Activated T-cell treated with anti-CD3 and anti-CD28 coated beads for 48 hours (primary cell): ENCODE measurements at regions not wholly inside any gene's neighbourhood (a gene's known extent, or its start where the extent isn't known, plus 50 kb on each side); places are given as distances from the start of the nearest gene placed in this dataset.

Source experiments
- DNase-seq: peaks from one replicate; pipeline ENCODE4 v3.0.0-alpha.2; 2020; ENCODE audit warnings: low read depth

DNA sequence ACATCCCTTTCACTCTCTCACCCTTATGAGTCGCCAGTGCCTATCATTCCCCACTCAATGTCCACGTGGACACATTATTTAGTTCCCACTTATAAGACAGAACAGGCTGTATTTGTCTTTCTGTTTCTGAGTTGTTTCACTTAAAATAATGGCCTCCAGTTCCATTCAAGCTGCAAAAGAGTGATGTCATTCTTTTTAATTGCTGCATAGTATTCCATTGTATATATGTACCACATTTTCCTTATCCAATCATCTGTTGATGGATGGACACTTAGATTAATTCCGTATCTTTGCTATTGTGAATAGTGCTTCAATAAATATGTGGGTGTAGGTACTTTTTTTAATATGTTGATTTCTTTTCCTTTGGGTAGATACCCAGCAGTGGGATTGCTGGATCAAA, 79.1 kb downstream of the ZNF365 start:
- DNase-seq, result no peak

DNA sequence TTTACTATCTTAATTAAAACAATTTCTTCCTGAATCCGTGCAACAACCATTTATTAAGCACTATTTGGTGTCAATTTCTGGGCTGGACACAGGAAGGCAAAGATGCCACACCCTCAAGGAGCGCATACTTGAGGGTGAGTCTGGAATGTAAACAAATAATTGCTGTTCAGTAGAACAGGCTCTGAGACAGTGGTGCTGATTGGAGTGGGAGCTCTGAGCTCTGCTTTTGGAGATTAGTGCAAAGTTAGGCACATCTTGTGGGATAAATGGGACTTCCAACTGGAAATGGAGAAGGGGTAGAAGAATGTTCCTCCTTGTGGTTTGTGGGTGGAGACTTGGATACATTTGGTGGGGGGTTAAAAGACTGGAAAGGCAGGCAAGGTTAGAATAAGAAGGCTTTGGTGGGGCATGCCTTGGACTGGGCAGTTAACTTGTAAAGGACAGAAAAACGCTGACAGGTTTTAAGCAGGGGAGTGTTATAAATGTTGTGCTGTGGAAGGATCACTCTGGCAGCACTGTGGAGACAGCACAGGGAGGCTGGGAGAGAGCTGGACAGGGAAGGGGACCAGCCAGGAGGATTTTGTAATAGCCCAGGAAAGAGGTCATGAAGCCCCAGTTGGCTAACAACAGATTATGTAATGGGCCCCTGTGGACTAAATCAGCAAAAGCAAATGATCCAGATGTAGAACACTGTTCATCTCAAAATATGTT, 80.7 kb downstream of the ZNF365 start:
- DNase-seq, result no peak

DNA sequence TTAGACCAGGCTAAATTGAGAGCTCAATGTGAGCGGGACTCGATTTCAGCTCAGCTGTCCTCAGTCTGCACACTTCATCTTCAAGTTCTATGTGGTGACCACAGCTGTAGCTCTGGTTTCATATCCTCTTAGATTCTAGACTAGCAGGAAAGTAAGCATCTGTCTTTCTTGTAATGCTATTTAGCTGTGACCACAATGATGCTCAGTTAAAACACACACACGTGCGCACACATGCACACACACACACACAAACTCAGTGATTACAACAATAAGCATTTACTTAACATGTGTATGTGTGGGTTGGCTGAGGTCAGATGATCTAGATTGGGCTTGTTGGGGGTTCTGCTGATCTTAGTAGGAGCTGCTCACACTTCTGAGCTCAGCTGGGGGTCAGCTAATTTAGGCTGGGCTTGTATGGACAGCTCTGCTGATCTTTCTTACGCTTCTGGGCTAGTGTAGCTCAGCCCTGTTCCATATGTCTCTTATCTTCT, 82.5 kb downstream of the ZNF365 start:
- no peak for DNase-seq

DNA sequence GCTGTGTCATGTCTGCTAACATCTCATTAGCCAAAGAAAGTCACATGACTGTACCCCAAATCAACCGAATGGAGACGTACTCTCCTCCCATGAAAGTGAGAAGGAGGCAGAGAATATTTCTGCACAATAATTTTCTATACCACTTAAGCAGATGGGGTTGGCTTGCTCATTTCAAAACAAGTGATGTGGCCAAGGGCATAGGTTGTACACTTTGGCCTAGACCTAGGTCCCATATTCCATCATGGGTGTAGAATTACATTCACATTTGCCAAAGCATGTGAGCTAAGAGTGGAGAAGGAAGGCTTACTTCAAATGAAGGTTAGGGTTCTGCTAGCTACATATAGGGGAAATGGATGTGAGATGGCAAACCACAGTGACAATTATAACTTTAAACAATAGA, 83.0 kb downstream of the ZNF365 start:
- DNase-seq, result no peak

DNA sequence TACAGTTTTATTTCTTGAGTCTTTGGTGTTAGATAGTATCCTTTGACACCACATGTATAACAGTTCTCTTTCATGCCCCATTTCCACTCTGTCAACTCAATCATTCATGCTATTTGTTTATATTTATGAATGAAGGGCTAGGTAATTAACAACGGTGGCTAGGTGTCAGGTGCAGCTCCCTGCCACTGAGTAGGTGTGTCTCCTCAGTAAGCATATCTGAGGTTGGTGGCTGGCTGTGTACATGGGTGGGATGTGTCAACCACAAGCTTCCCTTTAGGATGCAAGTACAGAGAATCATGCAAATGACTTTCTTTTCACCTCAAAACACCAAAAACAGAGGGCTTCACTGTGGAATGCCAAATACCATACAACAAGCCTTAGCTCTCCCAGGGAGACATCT, 83.4 kb downstream of the ZNF365 start:
- no peak for DNase-seq

DNA sequence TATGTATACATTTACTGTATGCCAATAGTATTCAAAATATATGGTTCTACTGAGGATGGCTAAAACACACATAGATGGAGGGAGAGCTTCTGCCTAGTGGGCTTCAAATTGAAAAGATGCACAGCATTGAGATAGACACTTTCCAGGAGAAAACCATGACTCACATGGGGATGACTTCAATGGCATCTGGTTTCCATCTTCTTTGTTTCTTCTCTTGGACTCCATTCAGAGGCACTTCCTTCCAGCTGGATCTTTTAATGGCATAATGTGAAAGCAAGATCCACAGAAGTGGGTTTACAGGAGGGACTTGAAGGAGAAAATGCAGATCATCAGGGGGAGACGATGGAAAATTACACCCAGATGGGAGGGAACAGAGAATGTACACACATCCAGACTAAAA, 84.9 kb downstream of the ZNF365 start:
- DNase-seq, result no peak

DNA sequence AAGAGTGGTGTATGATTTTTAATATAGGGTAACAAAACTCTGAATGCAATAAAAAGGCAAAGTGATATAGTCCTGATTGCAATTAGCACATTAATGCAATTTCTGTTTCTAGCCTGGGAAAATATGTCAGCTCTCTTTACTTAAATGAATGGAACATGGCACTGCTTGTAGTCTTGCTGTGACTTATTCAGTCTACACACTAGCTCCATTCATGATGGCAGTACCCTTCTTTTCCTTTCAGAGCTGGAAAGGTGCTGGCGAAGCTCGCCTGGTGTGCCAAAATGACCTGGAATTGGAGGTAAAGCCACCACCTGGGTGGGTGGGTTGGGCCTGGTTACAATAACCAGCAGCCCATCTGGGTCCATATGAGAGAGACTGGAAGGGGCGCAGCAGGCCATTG, 85.3 kb downstream of the ZNF365 start:
- DNase-seq, result no peak

DNA sequence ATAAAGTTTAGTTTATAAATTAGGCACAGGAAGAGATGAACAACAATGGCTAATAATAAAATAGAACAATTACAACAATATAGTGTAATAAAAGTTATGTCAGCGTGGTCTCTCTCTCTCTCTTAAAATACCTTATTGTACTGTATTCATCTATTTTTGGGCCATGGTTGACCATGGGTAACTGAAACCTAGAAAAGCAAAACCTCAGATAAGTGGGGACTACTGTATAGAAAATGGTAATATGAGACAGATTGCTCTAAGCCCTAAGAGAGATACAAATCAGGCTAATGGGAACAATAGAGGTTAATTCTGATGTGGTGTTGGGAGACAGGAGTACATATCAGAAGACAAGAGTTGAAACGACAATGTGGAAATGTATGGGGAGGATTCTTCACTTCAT, 86.2 kb downstream of the ZNF365 start:
- DNase-seq, result no peak

DNA sequence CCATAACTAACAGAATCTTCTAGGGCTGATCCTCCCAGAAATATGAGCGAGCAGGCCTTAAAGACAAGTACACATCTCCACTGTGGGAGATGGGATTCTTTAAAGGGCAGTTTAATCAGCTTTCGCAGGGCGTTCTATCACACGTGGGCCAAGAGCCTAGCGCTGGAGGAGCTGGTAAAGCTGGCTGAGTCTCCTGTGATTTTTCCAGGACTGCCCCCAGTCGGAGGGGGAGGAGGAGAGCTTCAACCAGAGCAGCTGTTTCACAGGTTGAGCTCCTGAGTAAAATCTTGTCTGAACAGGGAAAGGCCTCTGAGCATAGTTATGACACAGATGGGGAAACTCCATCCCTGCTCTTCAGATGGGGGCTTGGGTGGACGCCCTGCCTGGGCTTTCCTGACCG, 87.0 kb downstream of the ZNF365 start:
- DNase-seq, result no peak

DNA sequence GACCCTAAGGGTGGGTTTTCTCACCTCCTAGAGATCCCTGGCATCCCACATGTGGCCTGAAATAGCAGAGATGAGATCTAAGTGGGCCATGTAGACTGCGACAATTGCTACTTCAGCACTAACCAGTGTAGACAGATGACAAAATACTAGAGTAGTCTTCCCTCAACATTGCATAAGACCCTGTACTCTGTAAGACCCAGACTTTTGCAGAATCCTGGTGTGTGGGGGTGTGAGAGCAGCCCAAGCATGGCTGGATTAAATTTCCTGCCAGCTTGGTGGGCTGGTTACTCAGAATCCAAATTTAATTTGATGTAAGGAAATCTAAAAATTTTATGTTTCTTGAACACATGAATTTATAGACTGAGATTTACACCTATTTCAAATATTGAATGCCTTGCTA, 88.3 kb downstream of the ZNF365 start:
- DNase-seq, result no peak

DNA sequence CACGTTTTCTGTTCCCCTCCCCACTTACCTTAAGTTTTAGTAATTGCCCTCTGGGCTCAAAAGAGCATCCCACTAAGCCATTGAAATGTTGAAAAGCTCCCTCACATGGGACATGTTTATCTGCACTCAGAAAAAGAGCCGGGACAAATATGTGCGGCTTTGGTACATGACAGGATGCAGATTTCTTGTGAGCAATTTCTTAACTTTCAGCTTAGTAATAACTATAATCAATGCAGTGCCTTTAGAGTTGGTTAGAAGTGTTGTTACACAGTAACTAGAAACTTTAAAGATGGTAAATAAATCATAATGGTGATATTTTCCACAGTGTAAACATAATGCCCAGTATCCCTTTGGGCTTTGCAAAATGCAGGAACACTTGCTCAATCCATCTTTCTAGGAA, 89.2 kb downstream of the ZNF365 start:
- DNase-seq, result no peak

DNA sequence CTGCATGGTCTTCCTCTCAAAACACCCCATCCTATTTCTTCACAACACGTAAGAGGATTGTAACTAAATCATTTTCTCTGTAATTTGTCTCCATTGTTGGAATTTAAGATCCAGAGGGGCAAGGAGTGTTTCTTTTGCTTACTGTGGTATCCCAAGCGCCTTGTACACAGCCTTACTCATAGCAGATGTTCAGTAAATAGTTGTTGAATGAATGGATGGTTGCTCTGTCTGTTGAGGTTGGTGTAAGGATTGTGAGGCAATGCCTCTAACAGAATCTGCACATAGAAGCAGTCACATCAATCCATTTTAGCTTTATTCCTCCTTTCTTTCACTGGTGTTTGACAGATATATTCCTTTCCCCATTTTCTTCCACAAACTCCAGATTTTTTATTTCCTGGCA, 90.1 kb downstream of the ZNF365 start:
- no peak for DNase-seq

DNA sequence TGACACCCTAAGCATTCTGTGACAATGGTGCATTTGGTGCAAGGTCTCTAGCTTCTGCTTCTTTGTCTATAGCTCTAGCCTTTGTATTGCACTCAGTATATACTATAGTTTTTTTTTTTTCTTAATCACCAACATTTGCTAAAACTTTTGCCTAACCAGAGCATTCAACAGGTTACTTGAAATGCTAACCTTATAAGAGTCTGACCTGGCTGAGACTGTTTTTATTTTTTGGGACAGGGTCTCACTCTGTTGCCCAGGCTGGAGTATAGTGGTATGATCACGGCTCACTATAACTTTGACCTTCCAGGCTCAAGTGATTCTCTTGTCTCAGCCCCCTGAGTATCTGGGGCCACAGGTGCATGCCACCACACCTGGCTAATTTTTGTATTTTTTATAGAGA, 92.4 kb downstream of the ZNF365 start:
- no peak for DNase-seq

DNA sequence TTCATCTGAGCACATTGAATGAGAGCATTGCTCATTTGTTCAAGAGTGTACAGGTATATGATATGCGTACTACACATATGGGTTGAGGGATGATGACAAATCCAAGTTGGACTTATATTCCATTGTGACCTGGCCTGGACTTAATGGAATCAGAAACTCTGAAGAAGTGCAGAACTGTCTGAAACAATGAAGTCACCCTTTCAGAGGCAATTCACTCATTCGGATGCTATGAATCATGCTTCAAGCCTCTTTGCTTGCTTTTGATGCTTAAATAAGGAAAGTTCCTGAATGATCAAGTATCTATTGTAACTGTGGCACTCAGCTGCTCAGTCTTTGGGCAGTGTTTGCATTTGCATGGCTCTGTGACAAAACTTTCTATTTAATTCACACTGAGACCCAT, 93.4 kb downstream of the ZNF365 start:
- no peak for DNase-seq

DNA sequence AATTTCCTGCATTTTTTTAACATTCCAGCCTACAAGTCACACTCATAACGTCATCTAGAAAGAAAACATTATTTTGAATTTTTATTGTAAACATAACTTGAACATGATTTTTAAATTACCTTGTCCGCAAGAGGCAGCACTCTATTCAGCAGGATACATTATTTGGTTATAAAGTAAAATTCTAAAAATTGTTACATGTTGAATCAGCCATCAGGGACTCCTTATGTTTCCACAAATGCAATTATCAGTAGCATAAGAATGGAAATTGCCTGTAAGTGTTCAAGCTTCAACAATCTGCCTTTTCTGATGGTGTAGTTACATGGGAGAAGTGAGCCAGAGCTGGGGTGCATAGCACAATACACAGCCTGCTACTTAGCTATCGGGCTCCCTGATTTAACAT, 97.5 kb downstream of the ZNF365 start:
- DNase-seq, result no peak

DNA sequence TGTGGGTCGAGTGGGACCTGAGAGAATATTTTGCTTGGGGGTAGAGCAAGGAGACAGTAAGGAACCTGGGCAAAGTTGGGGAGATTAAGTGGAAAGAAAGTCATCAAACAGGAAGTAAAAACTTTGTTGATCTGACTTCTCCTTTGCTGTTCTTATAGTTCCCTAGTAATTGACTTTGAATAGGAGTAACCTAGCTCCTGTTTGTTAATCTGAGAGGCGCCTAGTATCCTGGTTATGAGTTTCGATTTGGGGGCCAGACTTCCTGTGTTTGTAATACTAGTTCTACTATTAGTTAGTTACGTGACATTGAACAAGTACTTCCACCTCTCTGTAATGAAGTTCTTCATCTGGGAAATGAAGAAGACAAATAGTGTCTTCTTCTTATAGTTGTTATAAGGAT, 99.1 kb downstream of the ZNF365 start:
- no peak for DNase-seq

DNA sequence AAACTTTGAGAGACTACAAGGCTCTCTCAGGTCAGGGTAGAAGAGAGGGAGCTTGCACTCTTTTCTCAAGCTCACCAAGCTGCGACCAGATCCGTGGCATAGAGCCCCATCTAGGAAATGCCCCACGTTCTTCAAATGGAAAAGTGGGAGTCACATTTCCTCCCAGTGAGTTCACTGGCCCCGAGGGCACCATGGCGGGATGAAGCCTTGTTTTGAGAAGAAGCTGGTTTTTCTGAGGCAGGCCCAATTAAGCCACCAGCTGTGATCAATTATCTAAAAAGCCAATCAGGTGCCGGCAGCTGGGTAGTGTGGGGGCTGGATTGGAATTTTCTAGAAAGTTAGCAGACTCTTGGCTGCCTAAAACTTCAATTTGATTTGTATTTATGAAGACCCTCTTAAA, 101.4 kb downstream of the ZNF365 start:
- no peak for DNase-seq

DNA sequence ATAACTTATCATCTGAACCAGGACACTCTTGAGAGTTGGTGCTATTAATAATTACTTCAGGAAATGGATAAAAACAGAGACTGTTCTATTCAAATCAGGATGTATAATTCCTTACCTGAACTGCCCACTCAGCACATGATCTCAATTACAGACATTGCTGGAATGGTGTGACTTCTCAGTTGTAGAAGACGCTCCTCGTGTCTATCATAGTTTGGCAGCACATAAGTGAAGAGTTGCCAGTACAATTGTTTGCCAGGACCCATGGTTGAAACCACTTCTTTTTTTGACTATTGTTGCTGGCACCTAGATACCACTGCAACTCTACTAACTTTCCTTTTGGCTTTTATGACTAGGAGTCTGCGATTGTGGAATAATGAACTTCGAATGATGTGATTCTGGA, 105.4 kb downstream of the ZNF365 start:
- no peak for DNase-seq

DNA sequence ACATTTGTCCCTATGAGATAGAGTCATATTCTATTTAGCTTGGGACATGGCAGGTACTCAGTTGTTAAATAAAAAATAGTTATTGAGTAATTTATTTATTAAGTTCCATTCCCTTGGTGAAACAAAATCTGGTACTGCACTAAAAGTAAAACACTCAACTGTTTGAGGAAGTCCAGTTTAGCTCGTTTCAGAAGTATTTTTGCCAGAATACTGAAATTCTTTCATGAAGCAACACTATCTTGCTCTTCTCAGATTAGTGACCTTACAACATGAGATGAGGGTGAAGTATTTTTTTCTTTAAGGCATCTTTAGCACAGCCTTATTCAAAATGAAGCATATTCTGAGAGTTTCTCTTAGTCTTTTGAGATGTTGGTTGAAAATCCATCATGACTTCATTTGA, 106.0 kb downstream of the ZNF365 start:
- DNase-seq, result no peak

DNA sequence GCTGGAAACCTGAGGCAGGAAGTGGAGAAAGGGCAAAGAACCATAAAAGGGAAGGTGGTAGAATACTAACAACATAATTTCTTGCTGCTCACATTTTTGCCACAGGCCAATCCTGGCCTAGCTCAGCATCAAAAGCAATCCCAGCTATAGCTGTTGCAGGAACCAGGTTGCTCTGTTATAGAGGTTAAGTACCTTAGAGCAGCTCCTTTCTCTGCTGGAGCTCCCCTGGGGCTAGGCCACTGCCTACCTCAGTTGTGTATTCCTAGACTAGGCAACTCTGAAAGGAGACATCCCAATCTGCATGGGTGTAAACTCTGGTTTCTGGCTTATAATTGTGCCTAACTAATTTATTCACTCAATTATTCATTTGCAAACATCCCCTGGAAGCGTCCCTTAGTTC, 108.4 kb downstream of the ZNF365 start:
- DNase-seq, result no peak

DNA sequence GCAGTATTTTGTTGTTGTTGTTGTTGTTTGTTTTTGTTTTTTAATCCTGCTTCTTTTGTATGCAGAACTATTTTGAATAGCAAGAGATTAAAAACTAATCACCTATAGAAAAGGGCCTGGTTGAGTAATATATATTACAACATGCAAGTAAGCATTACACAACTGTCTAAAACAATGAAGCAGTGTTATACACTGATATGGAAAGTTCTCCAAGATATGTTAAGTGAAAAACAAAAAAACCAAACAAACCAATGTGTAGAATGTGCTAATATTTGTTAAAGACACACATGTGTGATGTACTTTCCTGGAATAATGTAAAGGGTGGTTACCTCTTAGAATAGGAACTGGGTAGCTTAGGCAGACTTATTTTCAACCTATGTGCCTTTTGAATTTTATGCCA, 117.4 kb downstream of the ZNF365 start:
- no peak for DNase-seq

DNA sequence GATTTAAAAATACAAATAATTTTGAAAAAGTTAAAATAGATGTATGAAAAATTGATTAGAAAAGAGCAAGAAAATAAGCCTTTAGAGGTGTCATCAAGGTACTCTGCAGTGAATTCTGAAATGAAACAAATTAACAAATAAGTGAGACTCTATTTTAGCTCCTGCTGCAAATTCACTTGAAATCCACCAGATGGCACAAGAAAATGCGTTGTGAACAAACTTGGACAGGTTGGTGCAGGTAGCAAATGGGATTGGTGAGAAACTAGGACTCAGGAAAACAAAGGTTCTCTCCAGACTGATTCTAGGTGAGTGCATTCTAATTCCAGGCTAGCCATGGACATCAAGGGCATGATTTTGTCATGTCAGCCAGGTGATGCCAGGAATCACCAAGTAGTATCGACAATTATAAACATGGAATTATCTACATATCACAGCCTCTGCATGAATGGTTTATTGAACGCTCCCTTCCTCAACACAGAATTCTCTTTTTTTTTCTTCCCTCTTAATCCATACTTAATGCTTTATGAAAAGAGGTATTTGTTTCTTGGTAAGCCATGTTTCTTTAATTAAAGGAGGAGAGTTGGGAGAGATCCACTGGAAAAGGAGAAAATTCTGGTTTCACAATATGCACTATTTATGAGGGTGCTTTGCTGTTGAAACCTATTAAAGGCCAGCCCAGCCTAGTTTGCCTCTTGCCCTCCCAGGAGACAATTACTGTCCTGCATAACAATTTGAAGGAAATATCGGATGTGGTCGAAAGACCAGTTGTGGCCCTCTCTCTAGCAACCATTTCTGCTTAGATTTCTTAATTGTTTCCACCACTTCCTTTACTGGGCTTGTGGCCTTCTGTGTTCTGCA, 118.1 kb downstream of the ZNF365 start:
- no peak for DNase-seq

DNA sequence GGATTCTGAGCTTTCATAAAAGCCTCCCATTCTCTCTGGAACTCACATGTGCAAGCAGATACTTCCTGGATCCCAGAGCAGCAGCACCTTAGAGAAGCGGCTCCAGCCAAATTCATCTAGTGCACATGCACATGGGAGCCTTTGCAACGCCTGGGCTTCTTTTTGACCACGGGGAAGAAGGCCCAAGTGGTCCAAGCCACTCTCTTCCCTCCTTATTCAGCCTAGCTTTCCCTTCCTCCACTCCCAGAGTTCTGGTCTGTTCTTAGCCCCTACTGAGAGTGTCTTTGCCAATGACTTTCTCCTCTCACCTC, 118.7 kb downstream of the ZNF365 start:
- DNase-seq, result no peak

DNA sequence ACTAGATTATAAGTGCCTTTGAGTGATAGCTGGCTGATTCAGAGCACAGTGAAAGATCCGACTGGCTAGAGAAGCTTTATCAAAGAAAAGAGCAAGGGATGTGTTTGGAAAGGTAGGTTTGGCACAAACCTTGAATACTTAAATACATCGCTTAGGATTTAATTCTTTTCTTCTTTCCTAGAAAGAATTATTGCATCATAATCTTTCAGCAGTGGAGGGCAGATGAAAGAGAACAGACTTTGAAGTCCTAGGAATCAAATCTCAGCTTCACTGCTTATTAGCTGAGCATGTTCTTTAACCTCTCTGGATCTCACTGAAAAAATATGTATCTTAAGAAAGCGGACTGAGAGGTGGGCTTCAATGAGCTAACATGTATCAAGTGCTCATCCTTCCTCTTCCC, 122.8 kb downstream of the ZNF365 start:
- DNase-seq, result no peak
